Hepatocyte (in vitro differentiated cells): ENCODE measurements at regions not wholly inside any gene's neighbourhood (a gene's known extent, or its start where the extent isn't known, plus 50 kb on each side); places are given as distances from the start of the nearest gene placed in this dataset.

Experiments
- DNase-seq: peaks from one replicate; pipeline ENCODE4 v3.0.0-alpha.2; 2016; ENCODE audit warnings: low spot score
- H2AFZ ChIP-seq: fragments of 200-600 bp; sonication (generic); 2 replicates; pipeline ENCODE4 v1.6.0; 2016; ENCODE audit warnings: antibody characterized with exemption, mild to moderate bottlenecking
- H3K27ac ChIP-seq: fragments of 200-600 bp; sonication (generic); 2 replicates; pipeline ENCODE4 v1.5.1; 2016; ENCODE audit warnings: mild to moderate bottlenecking
- H3K27me3 ChIP-seq: fragments of 200-600 bp; sonication (generic); 2 replicates; pipeline ENCODE4 v1.6.1; 2016
- H3K36me3 ChIP-seq: fragments of 200-600 bp; sonication (generic); replicated peaks from 2 replicates; pipeline ENCODE4 v1.5.1; 2016; ENCODE audit warnings: low read depth; ENCODE audit not compliant: insufficient read depth
- H3K4me1 ChIP-seq: fragments of 200-600 bp; sonication (generic); 2 replicates; pipeline ENCODE4 v1.5.1; 2016; ENCODE audit warnings: mild to moderate bottlenecking, moderate library complexity; ENCODE audit not compliant: insufficient read depth
- H3K4me2 ChIP-seq: fragments of 200-600 bp; sonication (generic); 2 replicates; pipeline ENCODE4 v1.6.0; 2016
- H3K4me3 ChIP-seq: fragments of 200-600 bp; sonication (generic); 2 replicates; pipeline ENCODE4 v1.5.1; 2016; ENCODE audit warnings: mild to moderate bottlenecking
- H3K79me2 ChIP-seq: fragments of 200-600 bp; sonication (generic); 2 replicates; pipeline ENCODE4 v1.6.0; 2017; ENCODE audit warnings: mild to moderate bottlenecking
- H3K9me2 ChIP-seq: fragments of 200-600 bp; sonication (generic); replicated peaks from 2 replicates; pipeline ENCODE4 v1.6.0; 2017; ENCODE audit warnings: mild to moderate bottlenecking; ENCODE audit not compliant: insufficient read depth
- H3K9me3 ChIP-seq: fragments of 200-600 bp; sonication (generic); 2 replicates; pipeline ENCODE4 v1.5.1; 2016; ENCODE audit warnings: low read depth, mild to moderate bottlenecking
- H4K20me1 ChIP-seq: fragments of 200-600 bp; sonication (generic); 2 replicates; pipeline ENCODE4 v1.6.0; 2016; ENCODE audit warnings: mild to moderate bottlenecking; ENCODE audit not compliant: insufficient read depth, poor library complexity, severe bottlenecking
- CTCF ChIP-seq: fragments of 200-600 bp; sonication (generic); IDR thresholded peaks from 2 replicates; pipeline ENCODE4 v1.5.1; 2016; ENCODE audit warnings: antibody characterized with exemption, mild to moderate bottlenecking; ENCODE audit not compliant: poor library complexity
- EZH2 ChIP-seq: fragments of 200-600 bp; sonication (generic); IDR thresholded peaks from 2 replicates; pipeline ENCODE4 v1.6.1; 2016; ENCODE audit warnings: antibody characterized with exemption, mild to moderate bottlenecking, borderline replicate concordance
- EZH2phosphoT487 ChIP-seq: fragments of 200-600 bp; sonication (generic); IDR thresholded peaks from one replicate; pipeline ENCODE4 v1.6.1; 2018; ENCODE audit warnings: antibody characterized with exemption, mild to moderate bottlenecking, low read depth, moderate library complexity; ENCODE audit not compliant: unreplicated experiment, severe bottlenecking
- WGBS: methylation state at CpG from one replicate; pipeline ENCODE4 v1.1.6; 2016; ENCODE audit warnings: low lambda C conversion rate; ENCODE audit errors: missing lambda C conversion rate; 5-methylcytosine and 5-hydroxymethylcytosine counted together

- no peak for TF ChIP-seq EZH2
- no peak for TF ChIP-seq CTCF
- 80% methylated on average over 5 of the region's 5 CpGs for WGBS
- no peaks in the 10 kb centered on the region for H3K79me2 ChIP-seq
- H3K4me3 ChIP-seq: no peak overlapping the region
- no peak overlapping the region for H3K27ac ChIP-seq
- H2AFZ ChIP-seq: no peak overlapping the region
- no peaks in the 10 kb centered on the region for H3K36me3 ChIP-seq
- no peak for DNase-seq
- no peak overlapping the region for H3K4me2 ChIP-seq
- no peaks in the 10 kb centered on the region for H3K9me3 ChIP-seq
- no peaks in the 10 kb centered on the region for H4K20me1 ChIP-seq
- H3K9me2 ChIP-seq: no peaks in the 10 kb centered on the region
- H3K27me3 ChIP-seq: peaks cover 6% of the 10 kb centered on the region
- H3K4me1 ChIP-seq: no peaks in the 10 kb centered on the region
Measured at GRCh38 chr4:140281828-140282552, 91.5 kb upstream of the SCOC start.

GRCh38 chr4:140277576-140277975 lies 95.9 kb upstream of the SCOC start:
- no peaks in the 10 kb centered on the region for H4K20me1 ChIP-seq
- H3K4me2 ChIP-seq: no peak overlapping the region
- H3K27me3 ChIP-seq: no peaks in the 10 kb centered on the region
- H3K9me2 ChIP-seq: no peaks in the 10 kb centered on the region
- no peaks in the 10 kb centered on the region for H3K4me1 ChIP-seq
- no peak overlapping the region for H2AFZ ChIP-seq
- no peaks in the 10 kb centered on the region for H3K79me2 ChIP-seq
- H3K4me3 ChIP-seq: no peak overlapping the region
- H3K9me3 ChIP-seq: no peaks in the 10 kb centered on the region
- no peak for TF ChIP-seq EZH2phosphoT487
- TF ChIP-seq CTCF: no peak
- no peak for TF ChIP-seq EZH2
- no peak overlapping the region for H3K27ac ChIP-seq
- H3K36me3 ChIP-seq: no peaks in the 10 kb centered on the region
- no peak for DNase-seq

- WGBS: 89% methylated on average over 4 of the region's 4 CpGs
- no peaks in the 10 kb centered on the region for H3K36me3 ChIP-seq
- H3K27me3 ChIP-seq: no peaks in the 10 kb centered on the region
- no peaks in the 10 kb centered on the region for H4K20me1 ChIP-seq
- no peaks in the 10 kb centered on the region for H3K9me3 ChIP-seq
- no peak for DNase-seq
- H3K4me3 ChIP-seq: no peak overlapping the region
- no peaks in the 10 kb centered on the region for H3K9me2 ChIP-seq
- H3K27ac ChIP-seq: no peak overlapping the region
- H3K4me1 ChIP-seq: peaks cover 10% of the 10 kb centered on the region
- no peaks in the 10 kb centered on the region for H3K79me2 ChIP-seq
- H2AFZ ChIP-seq: no peak overlapping the region
- H3K4me2 ChIP-seq: no peak overlapping the region
- TF ChIP-seq EZH2phosphoT487: no peak
- TF ChIP-seq CTCF: no peak
- TF ChIP-seq EZH2: no peak
Measured at GRCh38 chr4:140271553-140271952, 101.9 kb upstream of the SCOC start.

- no peak for TF ChIP-seq EZH2
- no peak for TF ChIP-seq CTCF
- no peak for TF ChIP-seq EZH2phosphoT487
- no peaks in the 10 kb centered on the region for H3K36me3 ChIP-seq
- H3K9me2 ChIP-seq: no peaks in the 10 kb centered on the region
Measured at GRCh38 chr4:140269369-140269768, 104.1 kb upstream of the SCOC start.

More at GRCh38 chr4:140269369-140269768, 104.1 kb upstream of the SCOC start:
- WGBS: 89% methylated on average over 6 of the region's 6 CpGs
- Histone ChIP-seq H3K27me3 (no peaks in the 10 kb centered on the region), H3K4me2 (no peak overlapping the region), H3K27ac (no peak overlapping the region), H3K4me1 (peaks cover 10% of the 10 kb centered on the region), H3K9me3 (no peaks in the 10 kb centered on the region), H4K20me1 (no peaks in the 10 kb centered on the region), H3K79me2 (no peaks in the 10 kb centered on the region), H3K4me3 (no peak overlapping the region), H2AFZ (no peak overlapping the region)
- no peak for DNase-seq
